ENCODE measurements at regions not wholly inside any gene's neighbourhood (a gene's known extent, or its start where the extent isn't known, plus 50 kb on each side); places are given as distances from the start of the nearest gene placed in this dataset.

DNA sequence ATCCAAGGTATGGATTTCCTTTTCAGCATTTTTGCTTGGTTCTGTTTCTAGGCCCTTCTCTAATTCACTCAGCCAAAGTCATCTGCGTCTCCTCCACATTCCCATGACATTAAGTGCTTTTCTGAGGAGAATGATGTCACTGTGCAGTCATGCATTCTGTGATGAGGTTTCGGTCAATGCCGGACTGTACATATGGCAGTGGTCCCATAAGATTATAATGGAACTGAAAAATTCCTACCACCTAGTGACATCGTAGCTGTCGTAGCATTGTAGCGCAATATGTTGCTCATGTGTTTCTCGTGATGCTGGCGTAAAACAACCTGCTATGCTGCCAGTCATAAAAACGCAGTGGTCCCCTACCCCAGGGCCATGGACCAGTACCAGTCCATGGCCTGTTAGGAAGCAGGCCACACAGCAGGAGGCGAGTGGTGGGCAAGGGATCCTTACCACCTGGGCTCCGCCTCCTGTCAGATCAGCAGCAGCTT lies 63.4 kb upstream of the TNFRSF19 start:
- TF ChIP-seq REST (IDR thresholded peaks at IDR 0.05; ENCODE audit: insufficient replicate concordance, low read depth) (no peak), CTCF (IDR thresholded peaks at IDR 0.05; ENCODE audit: insufficient read depth, low read length) (no peak), POLR2AphosphoS5 (IDR thresholded peaks at IDR 0.05; ENCODE audit: low read depth) (no peak), SPI1 (IDR thresholded peaks at IDR 0.05; ENCODE audit: borderline replicate concordance, low read depth) (no peak), GABPA (IDR thresholded peaks at IDR 0.05; ENCODE audit: low read depth) (no peak)
- Histone ChIP-seq H3K27ac (replicated peaks) (no peak overlapping the region), H3K27me3 (ENCODE audit: insufficient read depth, poor library complexity, severe bottlenecking) (no peaks in the 10 kb centered on the region), H3K4me3 (replicated peaks; ENCODE audit: insufficient read depth, low read length) (no peak overlapping the region)
- no peak for DNase-seq (ENCODE audit: low read depth in 1 of 2, low spot score in 1 of 2)

DNA sequence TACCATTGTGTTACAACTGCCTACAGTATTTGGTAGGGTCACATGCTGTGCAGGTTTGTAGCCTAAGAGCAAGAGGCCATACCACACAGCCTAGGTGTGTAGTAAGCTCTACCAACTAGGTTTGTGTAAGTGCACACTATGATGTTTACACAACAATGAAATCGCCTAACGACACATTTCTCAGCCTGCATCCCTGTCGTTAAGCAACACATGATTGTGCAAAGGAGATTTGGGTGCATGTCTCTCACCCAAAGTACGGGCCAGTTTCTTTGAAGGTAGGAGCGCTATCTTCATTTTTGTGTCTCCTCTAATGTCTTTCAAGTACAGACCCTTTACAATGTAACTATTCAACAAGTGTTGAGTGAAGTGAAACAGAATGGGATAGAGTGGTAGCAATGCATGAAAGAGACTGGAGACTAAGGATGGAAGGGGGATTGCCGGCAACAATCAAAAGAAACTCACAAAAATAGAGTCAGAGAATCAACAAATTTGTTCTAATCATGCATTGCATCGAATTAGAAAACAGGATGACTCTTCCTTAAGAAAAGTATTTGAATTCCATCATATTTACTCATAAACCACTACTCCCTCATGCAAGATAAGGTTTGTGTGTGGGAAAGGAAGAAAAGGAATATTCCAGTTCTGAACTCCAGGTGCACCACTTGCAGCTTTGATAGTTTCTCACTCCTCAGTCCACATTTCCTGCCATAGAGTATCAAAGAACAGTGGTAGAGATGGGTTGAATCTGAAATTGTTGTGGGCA lies 60.2 kb upstream of the TNFRSF19 start:
- H3K27ac ChIP-seq (replicated peaks), result no peak overlapping the region
- TF ChIP-seq REST (IDR thresholded peaks at IDR 0.05; ENCODE audit: insufficient replicate concordance, low read depth), result no peak
- no peak for TF ChIP-seq SPI1 (IDR thresholded peaks at IDR 0.05; ENCODE audit: borderline replicate concordance, low read depth)
- TF ChIP-seq CTCF (IDR thresholded peaks at IDR 0.05; ENCODE audit: insufficient read depth, low read length), result no peak
- TF ChIP-seq POLR2AphosphoS5 (IDR thresholded peaks at IDR 0.05; ENCODE audit: low read depth), result no peak
- TF ChIP-seq GABPA (IDR thresholded peaks at IDR 0.05; ENCODE audit: low read depth), result no peak
- H3K27me3 ChIP-seq (ENCODE audit: insufficient read depth, poor library complexity, severe bottlenecking), result no peaks in the 10 kb centered on the region
- no peak for DNase-seq (ENCODE audit: low read depth in 1 of 2, low spot score in 1 of 2)
- no peak overlapping the region for H3K4me3 ChIP-seq (replicated peaks; ENCODE audit: insufficient read depth, low read length)

DNA sequence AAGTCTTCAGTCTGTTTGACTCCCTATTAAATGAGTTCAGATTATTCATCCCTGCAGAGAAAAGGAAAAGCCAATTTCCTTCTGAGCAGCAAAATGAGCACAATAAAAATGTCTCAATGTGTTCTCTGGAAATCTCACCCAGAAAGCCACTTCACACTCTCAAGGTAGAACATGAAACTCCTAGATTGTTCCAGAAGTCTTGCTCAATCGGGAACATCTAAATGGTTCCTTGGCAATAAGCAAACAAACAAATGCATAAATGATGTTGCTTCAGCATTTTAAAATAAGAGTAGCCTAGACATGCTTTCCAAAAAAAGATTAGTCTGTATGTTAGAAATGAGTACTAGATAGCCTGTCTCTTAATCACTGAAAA lies 59.7 kb upstream of the TNFRSF19 start:
- Histone ChIP-seq H3K27me3 (ENCODE audit: insufficient read depth, poor library complexity, severe bottlenecking) (no peaks in the 10 kb centered on the region), H3K4me3 (replicated peaks; ENCODE audit: insufficient read depth, low read length) (no peak overlapping the region), H3K27ac (replicated peaks) (no peak overlapping the region)
- TF ChIP-seq GABPA (IDR thresholded peaks at IDR 0.05; ENCODE audit: low read depth) (no peak), CTCF (IDR thresholded peaks at IDR 0.05; ENCODE audit: insufficient read depth, low read length) (no peak), POLR2AphosphoS5 (IDR thresholded peaks at IDR 0.05; ENCODE audit: low read depth) (no peak), REST (IDR thresholded peaks at IDR 0.05; ENCODE audit: insufficient replicate concordance, low read depth) (no peak), SPI1 (IDR thresholded peaks at IDR 0.05; ENCODE audit: borderline replicate concordance, low read depth) (no peak)
- no peak for DNase-seq (ENCODE audit: low read depth in 1 of 2, low spot score in 1 of 2)
